ENCODE measurements at regions not wholly inside any gene's neighbourhood (a gene's known extent, or its start where the extent isn't known, plus 50 kb on each side); places are given as distances from the start of the nearest gene placed in this dataset.

- Histone ChIP-seq H3K36me3 (ENCODE audit: insufficient read depth, low read length) (no peaks in the 10 kb centered on the region), H3K27ac (ENCODE audit: low read length) (no peak overlapping the region)
These were observed 349.3 kb downstream of the PTTG2 start for GRCh38 chr4:38309471-38309870.

GRCh38 chr4:38310446-38311043 lies 350.3 kb downstream of the PTTG2 start:
- H3K9me2 ChIP-seq (ENCODE audit: insufficient read depth, low read length): no peaks in the 10 kb centered on the region
- TF ChIP-seq MXI1 (conservative IDR thresholded peaks at IDR 0.05; ENCODE audit: poor library complexity, severe bottlenecking) (no peak), TAF1 (IDR thresholded peaks at IDR 0.05; ENCODE audit: low read depth) (no peak), RAD21 (conservative IDR thresholded peaks at IDR 0.05) (no peak), POLR2AphosphoS5 (IDR thresholded peaks at IDR 0.05) (no peak), CTCF (IDR thresholded peaks at IDR 0.05; ENCODE audit: poor library complexity, severe bottlenecking) (no peak), REST (IDR thresholded peaks at IDR 0.05; ENCODE audit: borderline replicate concordance) (no peak), EZH2 (IDR thresholded peaks at IDR 0.05; ENCODE audit: borderline replicate concordance, insufficient read depth, low read length, poor library complexity, severe bottlenecking) (no peak), SMC3 (conservative IDR thresholded peaks at IDR 0.05; ENCODE audit: poor library complexity) (no peak), EP300 (conservative IDR thresholded peaks at IDR 0.05; ENCODE audit: poor library complexity, severe bottlenecking) (no peak)
- no peak overlapping the region for H2AFZ ChIP-seq (ENCODE audit: low read depth, low read length)
- no peaks in the 10 kb centered on the region for H4K20me1 ChIP-seq (ENCODE audit: insufficient read depth)
- H3K9ac ChIP-seq (ENCODE audit: low read length): no peak overlapping the region
- no peaks in the 10 kb centered on the region for H3K36me3 ChIP-seq (ENCODE audit: insufficient read depth, low read length)
- H3K9me3 ChIP-seq (ENCODE audit: low read length): no peaks in the 10 kb centered on the region
- H3F3A ChIP-seq (ENCODE audit: insufficient read depth, low read length, poor library complexity, severe bottlenecking): no peaks in the 10 kb centered on the region
- no peaks in the 10 kb centered on the region for H3K79me2 ChIP-seq (replicated peaks; ENCODE audit: insufficient read depth, low read length)
- no peak overlapping the region for H3K27ac ChIP-seq (ENCODE audit: low read length)
- H3K4me3 ChIP-seq (ENCODE audit: low read length): no peak overlapping the region
- no peak overlapping the region for H3K4me2 ChIP-seq (ENCODE audit: low read length)
- H3K27me3 ChIP-seq (ENCODE audit: insufficient read depth, low read depth, low read length): no peaks in the 10 kb centered on the region

More at GRCh38 chr4:38309471-38309870, 349.3 kb downstream of the PTTG2 start:
- Histone ChIP-seq H3K79me2 (replicated peaks; ENCODE audit: insufficient read depth, low read length) (no peaks in the 10 kb centered on the region), H3K27me3 (ENCODE audit: insufficient read depth, low read depth, low read length) (no peaks in the 10 kb centered on the region), H2AFZ (ENCODE audit: low read depth, low read length) (no peak overlapping the region), H4K20me1 (ENCODE audit: insufficient read depth) (no peaks in the 10 kb centered on the region), H3K9me3 (ENCODE audit: low read length) (no peaks in the 10 kb centered on the region), H3K9ac (ENCODE audit: low read length) (no peak overlapping the region), H3K4me3 (ENCODE audit: low read length) (no peak overlapping the region), H3F3A (ENCODE audit: insufficient read depth, low read length, poor library complexity, severe bottlenecking) (no peaks in the 10 kb centered on the region), H3K4me2 (ENCODE audit: low read length) (no peak overlapping the region), H3K9me2 (ENCODE audit: insufficient read depth, low read length) (no peaks in the 10 kb centered on the region)
- no peak for TF ChIP-seq SMC3 (conservative IDR thresholded peaks at IDR 0.05; ENCODE audit: poor library complexity)
- TF ChIP-seq TAF1 (IDR thresholded peaks at IDR 0.05; ENCODE audit: low read depth): no peak
- no peak for TF ChIP-seq EZH2 (IDR thresholded peaks at IDR 0.05; ENCODE audit: borderline replicate concordance, insufficient read depth, low read length, poor library complexity, severe bottlenecking)
- no peak for TF ChIP-seq MXI1 (conservative IDR thresholded peaks at IDR 0.05; ENCODE audit: poor library complexity, severe bottlenecking)
